ENCODE measurements at regions not wholly inside any gene's neighbourhood (a gene's known extent, or its start where the extent isn't known, plus 50 kb on each side); places are given as distances from the start of the nearest gene placed in this dataset.

- DNase-seq (ENCODE audit: low spot score) = no peak
- in situ Hi-C loops (cut with HindIII; ENCODE audit: low sequenced_read_pairs) = no loop called here
Observed at GRCh38 chr18:28406533-28406932, 229.6 kb upstream of the CDH2 start.

GRCh38 chr18:28404694-28405093 lies 227.8 kb upstream of the CDH2 start:
- DNase-seq (ENCODE audit: low spot score) = no peak
- in situ Hi-C loops (cut with HindIII; ENCODE audit: low sequenced_read_pairs) = no loop called here

GRCh38 chr18:28399781-28400362 lies 222.9 kb upstream of the CDH2 start:
- in situ Hi-C loops (cut with HindIII; ENCODE audit: low sequenced_read_pairs) = no loop called here

GRCh38 chr18:28398471-28398870 lies 221.5 kb upstream of the CDH2 start:
- DNase-seq (ENCODE audit: low spot score) = peak; percentile 7
- in situ Hi-C loops (cut with HindIII; ENCODE audit: low sequenced_read_pairs) = no loop called here

More at GRCh38 chr18:28399781-28400362, 222.9 kb upstream of the CDH2 start:
- no peak for DNase-seq (ENCODE audit: low spot score)

- DNase-seq (ENCODE audit: low spot score) = no peak
- in situ Hi-C loops (cut with HindIII; ENCODE audit: low sequenced_read_pairs) = no loop called here
Observed at GRCh38 chr18:28390022-28390421, 213.1 kb upstream of the CDH2 start.

GRCh38 chr18:28382215-28382879 lies 205.4 kb upstream of the CDH2 start:
- in situ Hi-C loops (cut with HindIII; ENCODE audit: low sequenced_read_pairs) = no loop called here
- DNase-seq (ENCODE audit: low spot score) = no peak

- DNase-seq (ENCODE audit: low spot score) = no peak
- in situ Hi-C loops (cut with HindIII; ENCODE audit: low sequenced_read_pairs) = no loop called here
Observed at GRCh38 chr18:28372186-28372585, 195.3 kb upstream of the CDH2 start.

- in situ Hi-C loops (cut with HindIII; ENCODE audit: low sequenced_read_pairs) = no loop called here
Observed at GRCh38 chr18:28366676-28367075, 189.7 kb upstream of the CDH2 start.

GRCh38 chr18:28365411-28365831 lies 188.5 kb upstream of the CDH2 start:
- in situ Hi-C loops (cut with HindIII; ENCODE audit: low sequenced_read_pairs) = no loop called here
- DNase-seq (ENCODE audit: low spot score) = no peak

More at GRCh38 chr18:28366676-28367075, 189.7 kb upstream of the CDH2 start:
- no peak for DNase-seq (ENCODE audit: low spot score)

- no peak for DNase-seq (ENCODE audit: low spot score)
- in situ Hi-C loops (cut with HindIII; ENCODE audit: low sequenced_read_pairs) = no loop called here
Observed at GRCh38 chr18:28363124-28363523, 186.2 kb upstream of the CDH2 start.

GRCh38 chr18:28359176-28359575 lies 182.2 kb upstream of the CDH2 start:
- in situ Hi-C loops (cut with HindIII; ENCODE audit: low sequenced_read_pairs) = no loop called here
- no peak for DNase-seq (ENCODE audit: low spot score)

- in situ Hi-C loops (cut with HindIII; ENCODE audit: low sequenced_read_pairs) = no loop called here
- DNase-seq (ENCODE audit: low spot score) = no peak
Observed at GRCh38 chr18:28357766-28358401, 181.0 kb upstream of the CDH2 start.

GRCh38 chr18:28350821-28351220 lies 173.9 kb upstream of the CDH2 start:
- in situ Hi-C loops (cut with HindIII; ENCODE audit: low sequenced_read_pairs) = no loop called here

GRCh38 chr18:28342231-28342630 lies 165.3 kb upstream of the CDH2 start:
- in situ Hi-C loops (cut with HindIII; ENCODE audit: low sequenced_read_pairs) = no loop called here
- DNase-seq (ENCODE audit: low spot score) = no peak

More at GRCh38 chr18:28350821-28351220, 173.9 kb upstream of the CDH2 start:
- no peak for DNase-seq (ENCODE audit: low spot score)

- DNase-seq (ENCODE audit: low spot score) = no peak
- in situ Hi-C loops (cut with HindIII; ENCODE audit: low sequenced_read_pairs) = no loop called here
Observed at GRCh38 chr18:28338316-28338715, 161.4 kb upstream of the CDH2 start.

- DNase-seq (ENCODE audit: low spot score) = no peak
- in situ Hi-C loops (cut with HindIII; ENCODE audit: low sequenced_read_pairs) = no loop called here
Observed at GRCh38 chr18:28334516-28334915, 157.6 kb upstream of the CDH2 start.

GRCh38 chr18:28332071-28332470 lies 155.1 kb upstream of the CDH2 start:
- in situ Hi-C loops (cut with HindIII; ENCODE audit: low sequenced_read_pairs) = no loop called here
- DNase-seq (ENCODE audit: low spot score) = no peak

GRCh38 chr18:28331551-28331950 lies 154.6 kb upstream of the CDH2 start:
- in situ Hi-C loops (cut with HindIII; ENCODE audit: low sequenced_read_pairs) = no loop called here

GRCh38 chr18:28313602-28314001 lies 136.7 kb upstream of the CDH2 start:
- in situ Hi-C loops (cut with HindIII; ENCODE audit: low sequenced_read_pairs) = no loop called here
- no peak for DNase-seq (ENCODE audit: low spot score)

More at GRCh38 chr18:28331551-28331950, 154.6 kb upstream of the CDH2 start:
- DNase-seq (ENCODE audit: low spot score) = no peak

- in situ Hi-C loops (cut with HindIII; ENCODE audit: low sequenced_read_pairs) = no loop called here
- no peak for DNase-seq (ENCODE audit: low spot score)
Observed at GRCh38 chr18:28288784-28289183, 111.9 kb upstream of the CDH2 start.

- in situ Hi-C loops (cut with HindIII; ENCODE audit: low sequenced_read_pairs) = no loop called here
- no peak for DNase-seq (ENCODE audit: low spot score)
Observed at GRCh38 chr18:28287146-28287545, 110.2 kb upstream of the CDH2 start.

All from G401 (cell line).